Karpas-422 (cell line): ENCODE measurements at regions not wholly inside any gene's neighbourhood (a gene's known extent, or its start where the extent isn't known, plus 50 kb on each side); places are given as distances from the start of the nearest gene placed in this dataset.
"Not testable (repeated sequence)": the region's sequence is repeated elsewhere in the genome, so short reads cannot be mapped to it uniquely, and the experiment has no call there.

ENCODE experiments used
- DNase-seq: peaks from one replicate; pipeline ENCODE4 v3.0.0-alpha.2; 2015
- H2AFZ ChIP-seq: fragments of 200-600 bp; sonication (generic); 2 replicates; pipeline ENCODE4 v1.6.1; 2014; ENCODE audit warnings: antibody characterized with exemption, low read length, mixed read lengths
- H3K27ac ChIP-seq: fragments of 200-600 bp; sonication (generic); 2 replicates; pipeline ENCODE4 v1.5.1; 2014; ENCODE audit warnings: mild to moderate bottlenecking, low read length, moderate library complexity
- H3K27me3 ChIP-seq: fragments of 200-600 bp; sonication (generic); 2 replicates; pipeline ENCODE4 v1.6.1; 2014; ENCODE audit warnings: low read length, mixed read lengths
- H3K36me3 ChIP-seq: fragments of 200-600 bp; sonication (generic); 2 replicates; pipeline ENCODE4 v1.6.1; 2014; ENCODE audit warnings: low read length, mixed read lengths; ENCODE audit not compliant: insufficient read depth
- H3K4me1 ChIP-seq: fragments of 200-600 bp; sonication (generic); 2 replicates; pipeline ENCODE4 v1.6.1; 2014; ENCODE audit warnings: mild to moderate bottlenecking, low read length, mixed read lengths
- H3K4me2 ChIP-seq: fragments of 200-600 bp; sonication (generic); 2 replicates; pipeline ENCODE4 v1.6.1; 2014; ENCODE audit warnings: low read length, low read depth, mild to moderate bottlenecking; ENCODE audit not compliant: poor library complexity, severe bottlenecking
- H3K4me3 ChIP-seq: fragments of 200-600 bp; sonication (generic); 2 replicates; pipeline ENCODE4 v1.5.1; 2014; ENCODE audit warnings: mild to moderate bottlenecking, antibody characterized with exemption, low read length, mixed read lengths
- H3K79me2 ChIP-seq: fragments of 200-600 bp; sonication (generic); 2 replicates; pipeline ENCODE4 v1.6.1; 2014; ENCODE audit warnings: mild to moderate bottlenecking, low read length, mixed read lengths
- H3K9ac ChIP-seq: fragments of 200-600 bp; sonication (generic); 2 replicates; pipeline ENCODE4 v1.6.0; 2014; ENCODE audit warnings: low read length
- H3K9me2 ChIP-seq: fragments of 200-600 bp; sonication (generic), shearing (Covaris generic); replicated peaks from 2 replicates; pipeline ENCODE4 v1.6.0; 2014; ENCODE audit warnings: mild to moderate bottlenecking, low read length, moderate library complexity; ENCODE audit not compliant: insufficient read depth
- H3K9me3 ChIP-seq: fragments of 300-700, 200-600 bp; sonication (generic); 2 replicates; pipeline ENCODE4 v1.6.1; 2014; ENCODE audit warnings: low read length, mixed read lengths
- H4K20me1 ChIP-seq: fragments of 200-600 bp; sonication (generic); 2 replicates; pipeline ENCODE4 v1.6.1; 2014; ENCODE audit warnings: mild to moderate bottlenecking, antibody characterized with exemption, low read length, low read depth; ENCODE audit not compliant: insufficient read depth

GRCh38 chr6:48389146-48390043 lies 278.4 kb upstream of the PTCHD4 start:
- no peak overlapping the region for H3K4me3 ChIP-seq
- no peaks in the 10 kb centered on the region for H3K36me3 ChIP-seq
- H2AFZ ChIP-seq, result no peak overlapping the region
- no peaks in the 10 kb centered on the region; the same call in 1 of the 2 replicates for H3K9me2 ChIP-seq
- H3K27me3 ChIP-seq, result no peaks in the 10 kb centered on the region; the same call in 1 of the 2 replicates
- no peaks in the 10 kb centered on the region for H4K20me1 ChIP-seq
- no peaks in the 10 kb centered on the region for H3K79me2 ChIP-seq
- no peak for DNase-seq
- H3K4me2 ChIP-seq, result no peak overlapping the region
- no peaks in the 10 kb centered on the region for H3K4me1 ChIP-seq
- H3K27ac ChIP-seq, result no peak overlapping the region
- no peaks in the 10 kb centered on the region for H3K9me3 ChIP-seq
- H3K9ac ChIP-seq, result no peak overlapping the region

GRCh38 chr6:48388044-48388443 lies 277.0 kb upstream of the PTCHD4 start:
- Histone ChIP-seq H3K79me2 (no peaks in the 10 kb centered on the region), H3K36me3 (no peaks in the 10 kb centered on the region), H2AFZ (no peak overlapping the region), H4K20me1 (no peaks in the 10 kb centered on the region), H3K4me1 (no peaks in the 10 kb centered on the region), H3K4me2 (no peak overlapping the region), H3K27ac (no peak overlapping the region), H3K9me3 (no peaks in the 10 kb centered on the region), H3K27me3 (no peaks in the 10 kb centered on the region; the same call in 1 of the 2 replicates), H3K9ac (no peak overlapping the region), H3K9me2 (no peaks in the 10 kb centered on the region; the same call in 1 of the 2 replicates), H3K4me3 (no peak overlapping the region)
- DNase-seq, result no peak

- no peaks in the 10 kb centered on the region for H3K9me2 ChIP-seq
- H3K4me2 ChIP-seq, result no peak overlapping the region
- no peaks in the 10 kb centered on the region for H3K36me3 ChIP-seq
- no peak for DNase-seq
- H3K4me3 ChIP-seq, result no peak overlapping the region
- H2AFZ ChIP-seq, result no peak overlapping the region
- H3K9me3 ChIP-seq, result no peaks in the 10 kb centered on the region
- H3K9ac ChIP-seq, result no peak overlapping the region
- no peaks in the 10 kb centered on the region for H3K27me3 ChIP-seq
- H3K27ac ChIP-seq, result no peak overlapping the region
- no peaks in the 10 kb centered on the region for H3K79me2 ChIP-seq
- H4K20me1 ChIP-seq, result no peaks in the 10 kb centered on the region
- H3K4me1 ChIP-seq, result no peaks in the 10 kb centered on the region
Measured at GRCh38 chr6:48378884-48379407, 267.9 kb upstream of the PTCHD4 start.

GRCh38 chr6:48377115-48377514 lies 266.1 kb upstream of the PTCHD4 start:
- DNase-seq, result no peak
- Histone ChIP-seq H3K27ac (no peak overlapping the region), H3K27me3 (no peaks in the 10 kb centered on the region), H3K79me2 (no peaks in the 10 kb centered on the region), H3K4me3 (no peak overlapping the region), H3K4me2 (no peak overlapping the region), H3K9me3 (no peaks in the 10 kb centered on the region), H3K9me2 (no peaks in the 10 kb centered on the region), H2AFZ (no peak overlapping the region), H3K36me3 (no peaks in the 10 kb centered on the region), H3K9ac (no peak overlapping the region), H3K4me1 (no peaks in the 10 kb centered on the region), H4K20me1 (no peaks in the 10 kb centered on the region)

- H3K4me2 ChIP-seq, H3K27ac ChIP-seq, H3K9ac ChIP-seq, H4K20me1 ChIP-seq, DNase-seq, H3K27me3 ChIP-seq, H3K4me1 ChIP-seq, H3K79me2 ChIP-seq, H3K4me3 ChIP-seq, H2AFZ ChIP-seq, H3K9me2 ChIP-seq, H3K36me3 ChIP-seq, H3K9me3 ChIP-seq: not testable (repeated sequence)
Measured at GRCh38 chr6:48371226-48371625, 260.2 kb upstream of the PTCHD4 start.

- Histone ChIP-seq H3K4me3 (no peak overlapping the region), H3K4me2 (no peak overlapping the region), H3K9me2 (no peaks in the 10 kb centered on the region), H3K27me3 (no peaks in the 10 kb centered on the region), H3K9ac (no peak overlapping the region), H4K20me1 (no peaks in the 10 kb centered on the region), H3K79me2 (no peaks in the 10 kb centered on the region), H3K4me1 (no peaks in the 10 kb centered on the region), H2AFZ (no peak overlapping the region), H3K36me3 (no peaks in the 10 kb centered on the region), H3K9me3 (no peaks in the 10 kb centered on the region), H3K27ac (no peak overlapping the region)
- no peak for DNase-seq
Measured at GRCh38 chr6:48369100-48369499, 258.1 kb upstream of the PTCHD4 start.

- Histone ChIP-seq H3K9ac (no peak overlapping the region), H3K27me3 (no peaks in the 10 kb centered on the region), H3K4me1 (no peaks in the 10 kb centered on the region), H3K4me3 (no peak overlapping the region), H3K9me2 (no peaks in the 10 kb centered on the region), H4K20me1 (no peaks in the 10 kb centered on the region), H3K4me2 (no peak overlapping the region), H3K9me3 (no peaks in the 10 kb centered on the region), H3K79me2 (no peaks in the 10 kb centered on the region), H3K27ac (no peak overlapping the region), H2AFZ (no peak overlapping the region), H3K36me3 (no peaks in the 10 kb centered on the region)
- no peak for DNase-seq
Measured at GRCh38 chr6:48325701-48326100, 214.7 kb upstream of the PTCHD4 start.

GRCh38 chr6:48318670-48319069 lies 207.7 kb upstream of the PTCHD4 start:
- no peak overlapping the region for H2AFZ ChIP-seq
- no peak overlapping the region for H3K4me3 ChIP-seq
- no peaks in the 10 kb centered on the region for H3K9me3 ChIP-seq
- H3K4me1 ChIP-seq, result no peaks in the 10 kb centered on the region
- H3K36me3 ChIP-seq, result no peaks in the 10 kb centered on the region
- H3K79me2 ChIP-seq, result no peaks in the 10 kb centered on the region
- H3K9me2 ChIP-seq, result no peaks in the 10 kb centered on the region
- H3K4me2 ChIP-seq, result no peak overlapping the region
- no peak overlapping the region for H3K9ac ChIP-seq
- no peaks in the 10 kb centered on the region for H3K27me3 ChIP-seq
- H3K27ac ChIP-seq, result no peak overlapping the region
- H4K20me1 ChIP-seq, result no peaks in the 10 kb centered on the region
- no peak for DNase-seq
